ENCODE measurements at regions not wholly inside any gene's neighbourhood (a gene's known extent, or its start where the extent isn't known, plus 50 kb on each side); places are given as distances from the start of the nearest gene placed in this dataset.

GRCh38 chr10:20405761-20406160 is 491.4 kb downstream of the NEBL start:
- Histone ChIP-seq H3K36me3 (no peaks in the 10 kb centered on the region), H3K27ac (no peak overlapping the region), H3K9me3 (no peaks in the 10 kb centered on the region), H3K4me1 (no peaks in the 10 kb centered on the region), H3K4me3 (no peak overlapping the region), H3K27me3 (no peaks in the 10 kb centered on the region)
- intact Hi-C loops (cut with DNase I), result no loop called here
- no peak for DNase-seq (ENCODE audit: low spot score in 2 of 2)
- no peak for TF ChIP-seq CTCF (IDR thresholded peaks at IDR 0.05)

GRCh38 chr10:20405050-20405449 is 492.1 kb downstream of the NEBL start:
- H3K4me3 ChIP-seq, result no peak overlapping the region
- H3K27ac ChIP-seq, result no peak overlapping the region
- H3K4me1 ChIP-seq, result no peaks in the 10 kb centered on the region
- no peaks in the 10 kb centered on the region for H3K36me3 ChIP-seq
- no peaks in the 10 kb centered on the region for H3K9me3 ChIP-seq
- no peaks in the 10 kb centered on the region for H3K27me3 ChIP-seq
- no peak for TF ChIP-seq CTCF (IDR thresholded peaks at IDR 0.05)
- intact Hi-C loops (cut with DNase I), result no loop called here
- no peak for DNase-seq (ENCODE audit: low spot score in 2 of 2)

- no peak for TF ChIP-seq CTCF (IDR thresholded peaks at IDR 0.05)
- no peaks in the 10 kb centered on the region for H3K27me3 ChIP-seq
- H3K9me3 ChIP-seq, result no peaks in the 10 kb centered on the region
- H3K27ac ChIP-seq, result no peak overlapping the region
- H3K4me1 ChIP-seq, result no peaks in the 10 kb centered on the region
- H3K36me3 ChIP-seq, result no peaks in the 10 kb centered on the region
- H3K4me3 ChIP-seq, result no peak overlapping the region
- no peak for DNase-seq (ENCODE audit: low spot score in 2 of 2)
- intact Hi-C loops (cut with DNase I), result no loop called here
Measured at GRCh38 chr10:20399772-20400171, 497.3 kb downstream of the NEBL start.

- intact Hi-C loops (cut with DNase I), result no loop called here
- Histone ChIP-seq H3K9me3 (no peaks in the 10 kb centered on the region), H3K4me3 (no peak overlapping the region), H3K27me3 (no peaks in the 10 kb centered on the region), H3K27ac (no peak overlapping the region), H3K4me1 (no peaks in the 10 kb centered on the region), H3K36me3 (no peaks in the 10 kb centered on the region)
- DNase-seq (ENCODE audit: low spot score in 2 of 2), result no peak
- TF ChIP-seq CTCF (IDR thresholded peaks at IDR 0.05), result no peak
Measured at GRCh38 chr10:20396701-20397100, 500.4 kb downstream of the NEBL start.

GRCh38 chr10:20396205-20396604 is 500.9 kb downstream of the NEBL start:
- intact Hi-C loops (cut with DNase I), result no loop called here
- H3K4me1 ChIP-seq, result no peaks in the 10 kb centered on the region
- H3K27me3 ChIP-seq, result no peaks in the 10 kb centered on the region
- no peak overlapping the region for H3K4me3 ChIP-seq
- TF ChIP-seq CTCF (IDR thresholded peaks at IDR 0.05), result no peak
- H3K36me3 ChIP-seq, result no peaks in the 10 kb centered on the region
- H3K9me3 ChIP-seq, result no peaks in the 10 kb centered on the region
- no peak for DNase-seq (ENCODE audit: low spot score in 2 of 2)
- no peak overlapping the region for H3K27ac ChIP-seq

- TF ChIP-seq CTCF (IDR thresholded peaks at IDR 0.05), result no peak
- intact Hi-C loops (cut with DNase I), result no loop called here
- no peaks in the 10 kb centered on the region for H3K27me3 ChIP-seq
- no peak overlapping the region for H3K4me3 ChIP-seq
- no peaks in the 10 kb centered on the region for H3K4me1 ChIP-seq
- no peak for DNase-seq (ENCODE audit: low spot score in 2 of 2)
- H3K36me3 ChIP-seq, result no peaks in the 10 kb centered on the region
- no peak overlapping the region for H3K27ac ChIP-seq
- no peaks in the 10 kb centered on the region for H3K9me3 ChIP-seq
Measured at GRCh38 chr10:20391629-20392028, 505.5 kb downstream of the NEBL start.
